Activated CD4-positive, alpha-beta T cell treated with anti-CD3 and anti-CD28 coated beads, Interleukin-2, amount 50 U/mL, for 48 hours (primary cell): ENCODE measurements at regions not wholly inside any gene's neighbourhood (a gene's known extent, or its start where the extent isn't known, plus 50 kb on each side); places are given as distances from the start of the nearest gene placed in this dataset.
"Not testable (repeated sequence)": the region's sequence is repeated elsewhere in the genome, so short reads cannot be mapped to it uniquely, and the experiment has no call there.

Experiments
- DNase-seq, 2 experiments: peaks; one replicate each; pipeline ENCODE4 v3.0.0-alpha.2; 2020

- DNase-seq, result no peak
Observed at GRCh38 chr20:48530957-48531356, 296.8 kb downstream of the PREX1 start.

GRCh38 chr20:48528346-48528745, 299.5 kb downstream of the PREX1 start:
- DNase-seq, result no peak

GRCh38 chr20:48527771-48528170, 300.0 kb downstream of the PREX1 start:
- no peak for DNase-seq

- DNase-seq, result no peak
Observed at GRCh38 chr20:48526936-48527335, 300.9 kb downstream of the PREX1 start.

- no peak for DNase-seq
Observed at GRCh38 chr20:48525400-48525799, 302.4 kb downstream of the PREX1 start.

GRCh38 chr20:48524582-48524981, 303.2 kb downstream of the PREX1 start:
- no peak for DNase-seq

- DNase-seq, result no peak
Observed at GRCh38 chr20:48523191-48523995, 304.4 kb downstream of the PREX1 start.

GRCh38 chr20:48521121-48521520, 306.7 kb downstream of the PREX1 start:
- no peak for DNase-seq

GRCh38 chr20:48516196-48516595, 311.6 kb downstream of the PREX1 start:
- not testable (repeated sequence) for DNase-seq

- not testable (repeated sequence) for DNase-seq
Observed at GRCh38 chr20:48514577-48514976, 313.2 kb downstream of the PREX1 start.

- DNase-seq, result not testable (repeated sequence)
Observed at GRCh38 chr20:48512539-48512938, 315.3 kb downstream of the PREX1 start.

- not testable (repeated sequence) for DNase-seq
Observed at GRCh38 chr20:48505066-48505465, 322.7 kb downstream of the PREX1 start.

- no peak for DNase-seq
Observed at GRCh38 chr20:48503166-48503815, 324.5 kb downstream of the PREX1 start.

GRCh38 chr20:48502758-48503157, 325.0 kb downstream of the PREX1 start:
- no peak for DNase-seq

GRCh38 chr20:48502016-48502415, 325.8 kb downstream of the PREX1 start:
- no peak for DNase-seq

GRCh38 chr20:48500900-48501299, 326.9 kb downstream of the PREX1 start:
- not testable (repeated sequence) for DNase-seq

- not testable (repeated sequence) for DNase-seq
Observed at GRCh38 chr20:48498939-48499338, 328.9 kb downstream of the PREX1 start.

- not testable (repeated sequence) for DNase-seq
Observed at GRCh38 chr20:48498125-48498524, 329.7 kb downstream of the PREX1 start.

- DNase-seq, result no peak
Observed at GRCh38 chr20:48493966-48494365, 333.8 kb downstream of the PREX1 start.

GRCh38 chr20:48493331-48493730, 334.5 kb downstream of the PREX1 start:
- DNase-seq, result not testable (repeated sequence)

GRCh38 chr20:48492715-48493070, 335.1 kb downstream of the PREX1 start:
- DNase-seq, result no peak

- DNase-seq, result no peak
Observed at GRCh38 chr20:48492015-48492714, 335.6 kb downstream of the PREX1 start.

GRCh38 chr20:48490961-48491831, 336.6 kb downstream of the PREX1 start:
- no peak for DNase-seq
